ENCODE measurements at regions not wholly inside any gene's neighbourhood (a gene's known extent, or its start where the extent isn't known, plus 50 kb on each side); places are given as distances from the start of the nearest gene placed in this dataset.
"Not testable (repeated sequence)": the region's sequence is repeated elsewhere in the genome, so short reads cannot be mapped to it uniquely, and the experiment has no call there.

GRCh38 chr9:39568900-39569299, 213.4 kb downstream of the SPATA31A1 start:
- H3K4me3 ChIP-seq (ENCODE audit: low read length in 2 of 2); intact Hi-C loops (cut with micrococcal nuclease); H3K9me3 ChIP-seq (ENCODE audit: control insufficient read depth in 1 of 2, low read length in 2 of 2); H3K9me3 Mint-ChIP-seq; H3K27me3 Mint-ChIP-seq; H3K27me3 ChIP-seq (ENCODE audit: insufficient read depth, low read length); H3K36me3 Mint-ChIP-seq; CTCF ChIA-PET (ENCODE audit: partially characterized antibody); H3K27ac Mint-ChIP-seq; H3K4me3 Mint-ChIP-seq; H3K4me1 Mint-ChIP-seq; DNase-seq; POLR2A ChIA-PET (ENCODE audit: partially characterized antibody); H3K27ac ChIP-seq (ENCODE audit: low read depth, low read length); H3K4me1 ChIP-seq (ENCODE audit: insufficient read depth, low read length); H3K36me3 ChIP-seq (ENCODE audit: insufficient read depth, low read length): not testable (repeated sequence)

- H3K36me3 ChIP-seq (ENCODE audit: insufficient read depth, low read length); H3K36me3 Mint-ChIP-seq; DNase-seq; H3K27ac ChIP-seq (ENCODE audit: low read depth, low read length); POLR2A ChIA-PET (ENCODE audit: partially characterized antibody); H3K27me3 Mint-ChIP-seq; H3K4me1 ChIP-seq (ENCODE audit: insufficient read depth, low read length); H3K27me3 ChIP-seq (ENCODE audit: insufficient read depth, low read length); H3K9me3 ChIP-seq (ENCODE audit: control insufficient read depth in 1 of 2, low read length in 2 of 2); H3K4me1 Mint-ChIP-seq; H3K9me3 Mint-ChIP-seq; CTCF ChIA-PET (ENCODE audit: partially characterized antibody); H3K4me3 ChIP-seq (ENCODE audit: low read length in 2 of 2); H3K27ac Mint-ChIP-seq; H3K4me3 Mint-ChIP-seq; intact Hi-C loops (cut with micrococcal nuclease): not testable (repeated sequence)
Observed at GRCh38 chr9:39573024-39574022, 217.9 kb downstream of the SPATA31A1 start.

- H3K9me3 ChIP-seq (ENCODE audit: control insufficient read depth in 1 of 2, low read length in 2 of 2); H3K36me3 Mint-ChIP-seq; H3K4me1 ChIP-seq (ENCODE audit: insufficient read depth, low read length); H3K27me3 Mint-ChIP-seq; H3K27ac ChIP-seq (ENCODE audit: low read depth, low read length); H3K4me3 Mint-ChIP-seq; H3K36me3 ChIP-seq (ENCODE audit: insufficient read depth, low read length); CTCF ChIA-PET (ENCODE audit: partially characterized antibody); POLR2A ChIA-PET (ENCODE audit: partially characterized antibody); H3K4me1 Mint-ChIP-seq; H3K27me3 ChIP-seq (ENCODE audit: insufficient read depth, low read length); H3K27ac Mint-ChIP-seq; intact Hi-C loops (cut with micrococcal nuclease); H3K4me3 ChIP-seq (ENCODE audit: low read length in 2 of 2); H3K9me3 Mint-ChIP-seq; DNase-seq: not testable (repeated sequence)
Observed at GRCh38 chr9:39579000-39579399, 223.5 kb downstream of the SPATA31A1 start.

DNA sequence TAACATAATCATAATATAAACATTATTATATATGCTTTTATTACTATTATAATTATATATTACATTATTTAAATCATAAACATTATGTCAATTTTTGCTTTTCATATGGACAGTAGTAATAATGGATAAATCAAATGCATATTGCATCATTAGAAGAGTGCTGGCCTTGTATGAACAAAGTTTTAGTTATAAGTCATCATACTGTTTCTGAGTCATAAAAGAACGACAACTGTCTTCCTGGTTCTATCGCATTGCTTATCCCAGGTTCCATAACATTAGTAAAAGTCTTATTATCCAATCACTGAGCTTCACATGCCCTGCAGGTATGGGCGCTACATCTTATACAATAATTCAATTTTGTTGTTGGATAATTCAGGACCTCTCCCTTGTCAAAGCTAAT, 225.8 kb downstream of the SPATA31A1 start:
- POLR2A ChIA-PET (ENCODE audit: partially characterized antibody); DNase-seq; H3K27me3 Mint-ChIP-seq; CTCF ChIA-PET (ENCODE audit: partially characterized antibody); H3K4me3 ChIP-seq (ENCODE audit: low read length in 2 of 2); H3K9me3 ChIP-seq (ENCODE audit: control insufficient read depth in 1 of 2, low read length in 2 of 2); H3K4me3 Mint-ChIP-seq; intact Hi-C loops (cut with micrococcal nuclease); H3K27ac ChIP-seq (ENCODE audit: low read depth, low read length); H3K27me3 ChIP-seq (ENCODE audit: insufficient read depth, low read length); H3K4me1 Mint-ChIP-seq; H3K36me3 ChIP-seq (ENCODE audit: insufficient read depth, low read length); H3K9me3 Mint-ChIP-seq; H3K36me3 Mint-ChIP-seq; H3K27ac Mint-ChIP-seq; H3K4me1 ChIP-seq (ENCODE audit: insufficient read depth, low read length): not testable (repeated sequence)

DNA sequence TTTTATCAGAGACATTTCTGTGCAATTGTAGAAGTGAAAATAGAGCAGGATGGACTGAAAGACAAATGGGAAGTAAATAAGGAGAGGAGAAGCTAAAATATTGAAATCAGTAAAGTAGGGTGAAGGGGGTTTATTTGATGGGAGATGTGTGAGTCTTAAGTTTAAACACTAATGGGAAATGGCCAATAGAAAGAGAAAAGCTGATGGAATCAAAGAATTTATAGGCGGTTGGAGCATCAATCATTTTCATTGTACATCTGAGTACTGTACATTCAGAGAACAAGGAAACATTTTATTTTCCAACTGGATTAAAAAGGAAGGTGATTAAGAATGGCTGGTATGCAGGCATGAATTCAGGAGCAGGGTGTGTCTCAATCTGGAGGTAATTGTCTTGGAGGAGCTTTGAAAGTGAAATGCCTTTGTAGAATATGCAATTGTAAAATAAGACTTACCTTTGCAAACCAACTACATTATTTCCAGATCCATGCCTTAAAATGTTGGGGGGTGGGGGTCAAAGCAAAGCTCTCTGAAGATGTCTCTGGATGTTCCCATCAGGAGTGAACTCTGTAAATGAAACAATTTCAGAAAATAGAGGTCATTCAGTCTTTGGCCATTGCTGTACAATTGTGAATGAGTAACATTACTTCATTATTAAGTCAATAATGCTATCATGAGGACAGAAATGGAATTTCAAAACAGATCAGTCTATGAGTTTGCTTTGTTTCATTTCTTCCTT, 227.4 kb downstream of the SPATA31A1 start:
- H3K4me1 ChIP-seq (ENCODE audit: insufficient read depth, low read length); H3K4me1 Mint-ChIP-seq; H3K36me3 ChIP-seq (ENCODE audit: insufficient read depth, low read length); H3K36me3 Mint-ChIP-seq; H3K9me3 ChIP-seq (ENCODE audit: control insufficient read depth in 1 of 2, low read length in 2 of 2); DNase-seq; H3K4me3 ChIP-seq (ENCODE audit: low read length in 2 of 2); CTCF ChIA-PET (ENCODE audit: partially characterized antibody); H3K27me3 ChIP-seq (ENCODE audit: insufficient read depth, low read length); H3K27ac ChIP-seq (ENCODE audit: low read depth, low read length); intact Hi-C loops (cut with micrococcal nuclease); POLR2A ChIA-PET (ENCODE audit: partially characterized antibody); H3K4me3 Mint-ChIP-seq; H3K27ac Mint-ChIP-seq; H3K27me3 Mint-ChIP-seq; H3K9me3 Mint-ChIP-seq: not testable (repeated sequence)

GRCh38 chr9:39583413-39583747, 227.9 kb downstream of the SPATA31A1 start:
- H3K36me3 ChIP-seq (ENCODE audit: insufficient read depth, low read length); CTCF ChIA-PET (ENCODE audit: partially characterized antibody); H3K27ac Mint-ChIP-seq; H3K9me3 Mint-ChIP-seq; H3K27me3 ChIP-seq (ENCODE audit: insufficient read depth, low read length); H3K4me1 Mint-ChIP-seq; H3K27ac ChIP-seq (ENCODE audit: low read depth, low read length); H3K36me3 Mint-ChIP-seq; H3K4me3 Mint-ChIP-seq; DNase-seq; POLR2A ChIA-PET (ENCODE audit: partially characterized antibody); intact Hi-C loops (cut with micrococcal nuclease); H3K4me1 ChIP-seq (ENCODE audit: insufficient read depth, low read length); H3K4me3 ChIP-seq (ENCODE audit: low read length in 2 of 2); H3K9me3 ChIP-seq (ENCODE audit: control insufficient read depth in 1 of 2, low read length in 2 of 2); H3K27me3 Mint-ChIP-seq: not testable (repeated sequence)

DNA sequence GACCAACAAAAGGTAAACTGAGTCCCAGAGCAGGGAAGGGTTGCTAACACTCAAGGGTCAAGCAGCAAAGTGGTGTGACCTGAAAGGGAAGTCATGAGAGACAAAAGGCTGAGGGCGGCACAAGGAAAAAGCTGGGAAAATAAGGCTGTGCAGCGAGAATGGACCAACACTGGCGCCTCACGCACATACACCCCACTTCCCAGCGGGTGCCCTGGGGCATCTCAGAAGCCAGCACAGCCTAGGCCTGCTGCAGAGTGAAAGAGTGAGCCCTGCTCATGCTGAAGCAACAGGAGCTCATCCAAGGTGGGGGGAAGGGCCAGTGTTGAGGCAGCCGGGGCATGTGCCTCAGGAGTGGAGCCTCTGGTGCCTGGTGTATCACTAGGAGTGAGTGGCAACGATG, 229.8 kb downstream of the SPATA31A1 start:
- H3K27me3 ChIP-seq (ENCODE audit: insufficient read depth, low read length); H3K9me3 ChIP-seq (ENCODE audit: control insufficient read depth in 1 of 2, low read length in 2 of 2); H3K27me3 Mint-ChIP-seq; H3K36me3 ChIP-seq (ENCODE audit: insufficient read depth, low read length); H3K9me3 Mint-ChIP-seq; H3K4me3 ChIP-seq (ENCODE audit: low read length in 2 of 2); CTCF ChIA-PET (ENCODE audit: partially characterized antibody); H3K27ac ChIP-seq (ENCODE audit: low read depth, low read length); H3K27ac Mint-ChIP-seq; H3K4me1 Mint-ChIP-seq; POLR2A ChIA-PET (ENCODE audit: partially characterized antibody); H3K4me3 Mint-ChIP-seq; H3K4me1 ChIP-seq (ENCODE audit: insufficient read depth, low read length); intact Hi-C loops (cut with micrococcal nuclease); H3K36me3 Mint-ChIP-seq; DNase-seq: not testable (repeated sequence)

Measured in CD4-positive, alpha-beta memory T cell (primary cell).